HG03039 (cell line): ENCODE measurements at regions not wholly inside any gene's neighbourhood (a gene's known extent, or its start where the extent isn't known, plus 50 kb on each side); places are given as distances from the start of the nearest gene placed in this dataset.
"Not testable (repeated sequence)": the region's sequence is repeated elsewhere in the genome, so short reads cannot be mapped to it uniquely, and the experiment has no call there.

Experiments
- ATAC-seq: cut with Tn5 transposase; IDR thresholded peaks from one replicate; pipeline ENCODE4 v1.9.1; 2021; ENCODE audit warnings: mild to moderate bottlenecking, moderate library complexity; ENCODE audit not compliant: unreplicated experiment

DNA sequence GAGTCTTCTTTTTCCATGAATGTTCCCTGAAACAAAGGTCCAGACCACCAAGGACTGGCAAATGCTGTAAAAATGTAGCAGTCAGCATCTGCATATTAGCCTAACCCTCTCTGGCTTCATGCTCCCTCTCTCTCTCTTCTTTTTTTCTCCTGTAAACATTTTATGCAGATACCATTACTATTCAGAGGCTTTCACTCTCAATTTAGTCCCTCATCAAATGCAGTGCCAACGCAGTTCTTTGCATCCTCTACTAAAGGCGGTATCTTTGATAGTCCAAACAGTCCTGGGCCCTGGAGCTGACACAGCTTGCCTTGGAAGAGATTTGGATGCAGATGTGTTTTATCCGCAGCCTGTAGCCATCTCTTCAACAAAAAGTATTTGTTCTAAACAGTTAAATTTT is 167.1 kb upstream of the MMS22L start:
- no peak for ATAC-seq

DNA sequence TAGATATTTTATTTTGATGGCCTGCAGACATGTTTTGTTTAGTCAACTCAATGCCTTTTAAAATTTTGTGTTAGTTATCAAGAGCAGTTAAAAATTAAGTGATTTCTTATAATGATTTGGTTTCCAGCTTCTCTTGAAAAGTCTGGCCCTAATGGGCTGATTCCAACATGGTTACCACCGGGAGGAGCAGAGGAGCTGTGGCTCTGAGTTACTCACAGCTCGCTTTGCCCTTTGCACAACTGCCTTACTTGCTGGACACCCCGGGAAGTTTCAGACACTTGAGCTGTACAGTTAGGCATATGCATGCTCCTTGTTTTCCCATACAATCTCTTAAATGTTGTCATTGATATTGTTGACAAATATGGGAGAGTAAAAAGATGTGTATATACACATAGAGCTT is 173.1 kb upstream of the MMS22L start:
- no peak for ATAC-seq

GRCh38 chr6:97459535-97459934 is 176.5 kb upstream of the MMS22L start:
- no peak for ATAC-seq

DNA sequence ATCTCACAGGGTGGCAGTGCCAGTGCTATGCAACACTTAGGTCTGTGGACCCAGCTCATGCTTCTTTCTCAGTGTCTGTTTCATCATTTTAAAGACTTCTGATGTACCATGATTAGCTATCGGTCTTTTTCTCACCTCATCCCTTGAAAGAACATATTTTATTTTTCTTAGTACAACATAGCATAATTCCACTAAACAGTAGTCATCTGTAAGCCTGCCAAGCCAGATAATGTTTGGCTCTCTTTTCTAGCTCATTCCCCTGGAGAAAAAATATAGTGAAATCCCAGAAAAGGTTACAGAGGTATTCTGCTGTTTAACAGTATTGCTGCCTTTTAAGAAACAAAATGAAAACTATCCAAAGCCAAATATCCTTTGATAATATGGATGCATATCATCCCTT is 177.0 kb upstream of the MMS22L start:
- ATAC-seq, result no peak

DNA sequence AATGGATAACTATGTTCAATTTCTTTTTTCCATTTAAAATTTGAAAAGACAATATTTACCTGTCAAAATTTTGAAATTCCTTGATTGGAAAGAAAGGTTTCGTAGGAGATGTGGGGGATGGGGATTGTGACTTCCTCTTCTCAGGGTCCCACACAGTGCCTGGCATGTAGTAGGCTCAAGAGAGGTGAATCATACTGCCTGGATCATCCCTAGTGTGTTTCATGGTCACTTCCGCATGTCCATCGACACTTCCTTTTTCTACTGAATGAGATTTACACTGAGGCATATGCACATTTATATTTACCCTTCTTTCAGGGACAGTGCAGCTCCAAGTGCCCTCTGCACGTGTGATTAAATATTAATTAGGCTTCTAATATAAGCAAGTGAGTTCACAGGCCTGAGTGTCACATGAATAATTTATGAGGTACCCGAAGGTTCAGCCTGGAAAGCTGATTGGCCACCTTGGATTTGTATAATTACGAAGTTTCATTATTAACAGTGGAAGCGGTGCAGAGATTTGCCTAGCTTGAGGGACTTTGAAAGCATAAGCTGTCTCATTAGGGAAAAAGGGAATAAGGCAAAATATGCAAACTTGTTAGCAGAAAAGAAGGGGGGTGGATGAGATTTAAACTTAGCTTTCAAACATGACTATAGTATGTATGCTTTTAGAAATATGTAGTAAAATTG is 177.5 kb upstream of the MMS22L start:
- no peak for ATAC-seq

DNA sequence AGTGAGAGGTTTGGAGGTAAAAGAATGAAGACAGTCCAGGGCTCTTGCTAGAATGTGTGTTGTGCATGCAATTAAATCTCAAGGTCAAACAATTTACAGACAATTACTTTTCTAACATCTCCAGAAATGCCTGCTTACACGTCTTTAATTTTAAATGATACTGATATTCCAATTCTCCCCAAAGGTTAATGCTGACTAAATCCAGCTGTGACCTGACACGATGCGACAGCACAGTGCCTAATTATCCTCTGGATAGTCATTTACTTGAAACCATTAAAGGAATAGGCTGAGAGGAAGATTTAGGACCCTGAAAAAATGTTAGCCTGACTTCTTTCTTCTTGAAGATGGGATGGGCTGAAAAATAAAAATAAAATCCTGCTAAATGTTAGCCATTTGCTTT is 178.2 kb upstream of the MMS22L start:
- ATAC-seq, result no peak

- ATAC-seq, result no peak
Measured at GRCh38 chr6:97462031-97462430, 179.0 kb upstream of the MMS22L start.

DNA sequence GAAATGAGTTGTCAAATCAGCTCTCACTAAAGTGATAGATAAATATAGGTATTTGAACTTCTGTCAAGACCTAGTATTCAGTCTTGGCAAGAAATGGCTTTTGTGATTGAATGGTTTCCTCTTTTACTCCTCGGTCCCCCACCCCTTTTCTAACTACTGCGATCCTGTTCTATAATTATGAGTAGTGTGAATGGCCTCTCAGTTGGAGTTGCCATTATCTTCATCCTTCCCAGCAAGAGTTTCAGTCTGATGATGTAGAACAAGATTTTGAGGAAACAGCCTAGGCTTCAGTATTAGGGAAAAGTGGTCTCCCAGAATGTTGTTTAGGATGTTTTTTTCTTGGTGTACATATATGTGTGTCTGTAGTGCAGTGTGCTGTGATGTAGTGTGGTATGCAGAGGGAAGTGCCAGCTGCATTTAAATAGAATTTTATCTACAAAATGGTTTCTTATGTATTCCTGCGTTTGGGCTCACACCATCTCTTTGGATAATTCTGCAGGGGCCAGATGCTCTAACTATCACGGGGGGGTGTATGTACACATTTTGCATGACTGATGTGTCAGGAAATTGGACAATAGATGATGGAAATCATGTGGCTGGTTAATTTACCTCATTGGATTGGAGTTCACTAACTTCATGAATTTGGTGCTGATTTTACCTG is 180.1 kb upstream of the MMS22L start:
- ATAC-seq, result no peak

- no peak for ATAC-seq
Measured at GRCh38 chr6:97465877-97466561, 183.0 kb upstream of the MMS22L start.

DNA sequence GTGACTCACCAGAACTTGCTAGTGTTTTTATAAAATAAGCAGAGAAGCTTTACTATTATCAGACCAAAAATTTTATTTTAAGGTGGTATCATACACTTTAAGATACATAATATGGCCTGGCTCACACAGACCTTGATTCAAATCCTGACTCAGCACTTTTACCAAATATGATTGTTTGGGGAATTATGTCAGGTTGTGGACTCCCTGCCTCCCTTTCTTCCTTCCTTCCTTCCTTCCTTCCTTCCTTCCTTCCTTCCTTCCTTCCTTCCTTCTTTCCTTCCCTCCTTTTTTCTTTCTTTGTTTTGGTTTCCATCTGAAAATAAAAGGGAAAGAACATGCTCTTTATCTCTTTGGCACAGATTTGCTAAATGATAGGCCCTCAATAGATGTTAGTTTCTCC is 186.0 kb upstream of the MMS22L start:
- ATAC-seq, result no peak

GRCh38 chr6:97469451-97469850 is 186.4 kb upstream of the MMS22L start:
- ATAC-seq, result no peak

- ATAC-seq, result no peak
Measured at GRCh38 chr6:97470322-97470721, 187.3 kb upstream of the MMS22L start.

DNA sequence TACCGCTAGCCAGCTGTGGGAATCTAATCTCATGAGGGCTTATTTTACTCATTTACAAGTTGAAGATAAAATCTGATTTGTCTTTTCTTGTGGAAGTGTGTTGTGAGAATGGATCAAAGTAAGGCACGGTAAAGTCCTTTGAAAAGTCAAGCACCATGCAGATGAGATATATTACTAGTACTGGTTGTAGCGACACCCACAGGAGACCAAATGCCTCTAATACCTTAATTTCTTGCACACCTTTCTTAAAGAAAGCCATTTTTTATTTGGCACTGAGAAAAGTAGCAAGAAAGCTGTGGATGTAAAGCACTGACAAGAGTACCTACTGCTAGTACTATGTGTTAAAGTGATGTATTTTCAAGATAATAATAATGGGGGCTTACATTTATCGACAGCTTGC is 191.0 kb upstream of the MMS22L start:
- ATAC-seq, result no peak

DNA sequence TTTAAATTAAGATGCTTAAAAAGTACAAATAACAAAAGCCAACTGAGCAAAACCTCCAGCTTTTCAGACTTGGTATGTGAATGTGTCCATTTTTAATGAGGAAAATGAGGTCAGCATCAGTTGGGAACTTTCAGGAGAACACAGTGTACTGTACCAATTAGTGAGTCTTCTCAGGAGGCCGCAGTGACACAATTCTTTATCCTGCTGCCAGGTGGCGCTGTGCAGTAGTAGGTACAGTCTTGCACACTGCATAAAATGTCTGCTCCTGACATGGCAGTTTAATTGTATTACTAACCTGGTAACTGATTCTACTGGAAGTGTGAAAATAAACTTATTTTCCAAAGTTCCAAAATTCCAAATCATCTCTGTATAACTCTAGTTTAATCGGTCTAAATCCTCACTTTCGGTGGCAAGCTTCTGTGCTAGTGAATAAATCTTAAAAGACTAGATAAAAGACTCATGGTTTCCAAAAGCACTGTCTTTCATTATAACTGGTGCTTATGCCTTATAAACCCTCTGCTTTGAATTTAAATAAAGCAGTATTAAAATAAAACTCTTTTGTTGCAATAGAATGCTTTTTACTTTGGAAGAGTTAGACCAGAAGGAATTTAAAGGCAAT is 214.8 kb upstream of the MMS22L start:
- peak; percentile 98 for ATAC-seq

GRCh38 chr6:97501853-97502252 is 218.8 kb upstream of the MMS22L start:
- ATAC-seq, result no peak

DNA sequence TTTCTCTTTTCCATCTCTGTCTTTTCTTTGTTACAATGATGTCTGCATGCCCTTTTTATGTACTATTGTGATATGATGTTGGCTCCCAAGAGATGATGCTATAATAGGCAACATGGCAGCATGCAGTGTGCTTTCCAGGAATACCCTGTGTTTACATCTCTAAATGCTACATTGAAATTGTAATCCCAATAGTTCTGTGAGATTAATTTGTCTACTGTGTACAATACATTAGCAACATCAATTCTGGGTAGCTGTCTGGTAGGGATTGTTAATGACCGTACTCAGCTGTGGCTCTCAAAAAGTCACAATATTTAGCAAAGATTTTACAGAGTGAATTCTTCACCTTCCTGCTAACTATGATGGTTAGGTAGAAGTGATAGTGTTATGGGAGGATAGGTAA is 225.6 kb upstream of the MMS22L start:
- ATAC-seq, result no peak

GRCh38 chr6:97513260-97513659 is 230.2 kb upstream of the MMS22L start:
- ATAC-seq, result not testable (repeated sequence)

- ATAC-seq, result no peak
Measured at GRCh38 chr6:97524811-97525210, 241.8 kb upstream of the MMS22L start.

- ATAC-seq, result no peak
Measured at GRCh38 chr6:97535800-97536199, 252.8 kb upstream of the MMS22L start.

DNA sequence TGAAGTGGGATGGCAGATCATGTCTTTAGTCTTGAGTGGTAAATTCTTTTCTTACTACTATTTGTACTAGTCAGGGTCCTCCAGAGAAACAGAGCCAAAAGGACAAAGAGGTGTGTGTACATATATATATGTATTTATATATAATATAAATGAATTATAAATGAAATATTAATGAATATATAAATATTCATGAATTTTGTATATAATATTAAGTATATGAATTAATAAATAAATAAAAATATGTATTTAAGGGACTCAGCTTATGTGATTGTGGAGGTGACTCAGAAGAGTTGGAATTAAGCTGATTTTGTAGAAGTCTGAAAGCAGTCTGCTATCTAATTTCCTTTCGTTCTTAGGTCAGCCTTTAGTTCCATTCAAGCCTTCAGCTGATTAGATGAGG is 265.3 kb upstream of the MMS22L start:
- no peak for ATAC-seq

GRCh38 chr6:97557355-97557754 is 274.3 kb upstream of the MMS22L start:
- no peak for ATAC-seq

DNA sequence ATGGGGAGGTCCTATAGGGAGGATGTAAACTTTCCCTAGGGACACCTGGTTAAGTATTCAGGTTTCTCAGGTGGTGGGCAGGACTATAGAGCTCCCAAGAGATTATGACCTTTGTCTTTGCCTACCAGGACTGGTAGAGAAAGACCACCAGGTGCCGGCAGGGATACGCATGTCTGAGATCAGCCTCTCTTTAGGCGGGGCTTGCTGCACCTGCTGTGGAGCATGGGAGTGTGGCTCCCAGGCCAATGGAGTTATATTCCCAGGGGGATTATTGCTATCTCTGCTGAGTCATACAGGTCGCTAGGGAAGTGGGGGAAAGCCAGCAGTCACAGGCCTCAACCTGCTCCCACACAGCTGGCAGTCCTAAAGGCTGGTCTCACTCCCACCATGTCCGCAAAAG is 280.5 kb upstream of the MMS22L start:
- no peak for ATAC-seq
